HFF-Myc (cell line): ENCODE measurements at regions not wholly inside any gene's neighbourhood (a gene's known extent, or its start where the extent isn't known, plus 50 kb on each side); places are given as distances from the start of the nearest gene placed in this dataset.
A peak's percentile ranks its signal among the peaks of the same experiment; 100 is the strongest.

Experiments
- DNase-seq: peaks from one replicate; pipeline ENCODE4 v3.0.0-alpha.2; 2011; ENCODE audit warnings: low read depth; ENCODE audit errors: extremely low read depth
- H3K4me3 ChIP-seq: replicated peaks from 2 replicates; pipeline ENCODE4 v1.5.1; 2011; ENCODE audit warnings: low read depth, mild to moderate bottlenecking, control low read depth, low read length
- TF ChIP-seq, protein P1 (sequence below): IDR thresholded peaks from 2 replicates; pipeline ENCODE4 v1.5.1; 2012; ENCODE audit warnings: mild to moderate bottlenecking, low read depth, low read length, control low read depth; ENCODE audit errors: missing control alignments

GRCh38 chr1:29664711-29665110, 428.4 kb downstream of the PTPRU start:
- H3K4me3 ChIP-seq, result no peak overlapping the region
- TF ChIP-seq, protein P1, sequence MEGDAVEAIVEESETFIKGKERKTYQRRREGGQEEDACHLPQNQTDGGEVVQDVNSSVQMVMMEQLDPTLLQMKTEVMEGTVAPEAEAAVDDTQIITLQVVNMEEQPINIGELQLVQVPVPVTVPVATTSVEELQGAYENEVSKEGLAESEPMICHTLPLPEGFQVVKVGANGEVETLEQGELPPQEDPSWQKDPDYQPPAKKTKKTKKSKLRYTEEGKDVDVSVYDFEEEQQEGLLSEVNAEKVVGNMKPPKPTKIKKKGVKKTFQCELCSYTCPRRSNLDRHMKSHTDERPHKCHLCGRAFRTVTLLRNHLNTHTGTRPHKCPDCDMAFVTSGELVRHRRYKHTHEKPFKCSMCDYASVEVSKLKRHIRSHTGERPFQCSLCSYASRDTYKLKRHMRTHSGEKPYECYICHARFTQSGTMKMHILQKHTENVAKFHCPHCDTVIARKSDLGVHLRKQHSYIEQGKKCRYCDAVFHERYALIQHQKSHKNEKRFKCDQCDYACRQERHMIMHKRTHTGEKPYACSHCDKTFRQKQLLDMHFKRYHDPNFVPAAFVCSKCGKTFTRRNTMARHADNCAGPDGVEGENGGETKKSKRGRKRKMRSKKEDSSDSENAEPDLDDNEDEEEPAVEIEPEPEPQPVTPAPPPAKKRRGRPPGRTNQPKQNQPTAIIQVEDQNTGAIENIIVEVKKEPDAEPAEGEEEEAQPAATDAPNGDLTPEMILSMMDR, result no peak
- DNase-seq, result no peak

DNA sequence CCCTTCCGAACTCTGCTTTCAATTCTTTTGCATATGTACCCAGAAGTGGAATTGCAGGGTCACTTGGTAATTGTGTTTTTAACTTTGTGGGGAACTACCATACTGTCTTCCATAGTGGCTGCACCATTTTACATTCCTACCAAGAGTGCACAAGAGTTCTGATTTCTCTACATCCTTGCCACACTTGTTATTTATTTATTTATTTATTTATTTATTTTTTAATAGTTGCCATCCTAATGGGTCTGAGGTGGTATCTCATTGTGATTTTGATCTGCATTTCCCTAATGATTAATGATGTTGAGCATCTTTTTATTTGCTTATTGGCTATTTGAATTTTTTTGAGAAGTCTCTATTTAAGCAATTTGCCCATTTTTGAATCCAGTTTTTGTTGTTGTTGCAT, 422.4 kb downstream of the PTPRU start:
- DNase-seq, result no peak
- TF ChIP-seq, protein P1, result no peak
- no peak overlapping the region for H3K4me3 ChIP-seq

GRCh38 chr1:29657816-29658215, 421.5 kb downstream of the PTPRU start:
- no peak for DNase-seq
- no peak overlapping the region for H3K4me3 ChIP-seq
- TF ChIP-seq, protein P1, result no peak

DNA sequence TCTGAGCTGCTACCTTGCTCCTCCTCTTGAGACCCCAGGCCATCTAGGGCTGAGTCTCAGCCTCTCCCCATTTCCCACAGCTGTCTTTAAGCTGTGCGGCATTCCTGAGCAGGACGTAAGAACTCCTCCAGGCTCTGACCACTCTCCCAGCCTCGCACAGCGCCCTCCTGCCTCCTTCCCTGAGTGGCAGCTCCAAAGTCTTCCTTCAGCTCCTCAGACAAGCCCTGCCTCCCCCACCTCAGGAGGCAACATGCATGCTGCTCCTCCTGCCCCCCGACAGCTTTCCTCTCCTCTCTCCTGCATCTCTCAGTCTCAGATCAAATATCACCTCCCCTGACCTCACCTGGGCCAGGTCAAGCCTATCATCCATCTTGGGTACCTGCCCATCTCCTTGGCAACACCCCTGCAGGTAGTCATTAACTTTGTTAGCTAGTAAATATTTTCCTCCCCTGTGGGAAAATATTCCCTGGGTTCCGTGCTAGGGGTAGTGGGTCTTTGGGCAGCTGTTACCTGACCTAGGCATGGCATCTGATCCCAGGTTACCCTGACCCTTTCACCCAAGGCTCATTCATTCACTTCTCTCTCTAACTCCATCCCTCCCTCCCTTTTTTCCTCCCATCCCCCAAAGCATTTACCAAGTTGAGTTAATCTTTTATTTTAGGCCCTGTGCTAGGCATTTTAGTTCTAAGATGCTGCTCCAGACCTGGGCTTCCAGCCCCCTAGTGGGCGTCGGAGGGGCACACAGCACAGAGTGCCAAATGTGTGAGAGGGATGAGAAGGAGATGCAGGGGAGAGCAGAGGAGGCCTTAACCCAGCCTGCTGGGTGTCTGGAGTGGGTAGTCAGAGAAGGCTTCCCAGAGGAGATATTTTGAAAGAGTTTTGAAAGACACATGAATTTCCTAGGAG, 419.9 kb downstream of the PTPRU start:
- no peak overlapping the region for H3K4me3 ChIP-seq
- TF ChIP-seq, protein P1, result peak; percentile 73
- DNase-seq, result no peak

DNA sequence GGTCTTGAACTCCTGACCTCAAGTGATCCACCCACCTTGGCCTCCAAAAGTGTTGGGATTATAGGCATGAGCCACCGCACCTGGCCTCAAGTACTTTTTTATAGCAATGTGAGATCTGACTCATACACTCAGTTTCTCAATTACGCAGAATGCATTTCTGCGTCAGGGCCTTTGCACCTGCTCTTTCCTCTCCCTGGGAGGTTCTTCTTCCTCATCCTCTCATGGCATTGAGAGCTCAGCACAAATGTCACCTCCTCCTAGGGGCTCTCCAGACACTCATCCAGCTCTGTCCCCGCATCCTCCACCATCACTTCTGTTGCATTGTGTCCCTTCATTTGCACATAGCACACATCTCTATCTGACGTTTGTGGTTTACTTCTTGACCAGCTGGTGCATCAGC, 418.8 kb downstream of the PTPRU start:
- no peak for DNase-seq
- TF ChIP-seq, protein P1, result no peak
- H3K4me3 ChIP-seq, result no peak overlapping the region

GRCh38 chr1:29653886-29654450, 417.6 kb downstream of the PTPRU start:
- no peak for DNase-seq
- no peak overlapping the region for H3K4me3 ChIP-seq
- TF ChIP-seq, protein P1, result no peak
